ENCODE measurements at regions not wholly inside any gene's neighbourhood (a gene's known extent, or its start where the extent isn't known, plus 50 kb on each side); places are given as distances from the start of the nearest gene placed in this dataset.

- no peak for TF ChIP-seq ETV6 (IDR thresholded peaks at IDR 0.05; ENCODE audit: borderline replicate concordance in 1 of 2, low read depth in 2 of 2, low read length in 1 of 2)
- no peak for TF ChIP-seq ETV6 (CRISPR knock-in tag; IDR thresholded peaks at IDR 0.05; ENCODE audit: borderline replicate concordance)
- TF ChIP-seq, protein P1, sequence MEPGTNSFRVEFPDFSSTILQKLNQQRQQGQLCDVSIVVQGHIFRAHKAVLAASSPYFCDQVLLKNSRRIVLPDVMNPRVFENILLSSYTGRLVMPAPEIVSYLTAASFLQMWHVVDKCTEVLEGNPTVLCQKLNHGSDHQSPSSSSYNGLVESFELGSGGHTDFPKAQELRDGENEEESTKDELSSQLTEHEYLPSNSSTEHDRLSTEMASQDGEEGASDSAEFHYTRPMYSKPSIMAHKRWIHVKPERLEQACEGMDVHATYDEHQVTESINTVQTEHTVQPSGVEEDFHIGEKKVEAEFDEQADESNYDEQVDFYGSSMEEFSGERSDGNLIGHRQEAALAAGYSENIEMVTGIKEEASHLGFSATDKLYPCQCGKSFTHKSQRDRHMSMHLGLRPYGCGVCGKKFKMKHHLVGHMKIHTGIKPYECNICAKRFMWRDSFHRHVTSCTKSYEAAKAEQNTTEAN (CRISPR knock-in tag; IDR thresholded peaks at IDR 0.05): no peak
- TF ChIP-seq ZNF449 (CRISPR knock-in tag; IDR thresholded peaks at IDR 0.05): no peak
- no peak for TF ChIP-seq MAX (CRISPR knock-in tag; IDR thresholded peaks at IDR 0.05)
- TF ChIP-seq NFXL1 (CRISPR knock-in tag; IDR thresholded peaks at IDR 0.05): no peak
- TF ChIP-seq ZNF224 (CRISPR knock-in tag; IDR thresholded peaks at IDR 0.05): no peak
- TF ChIP-seq, protein P2, sequence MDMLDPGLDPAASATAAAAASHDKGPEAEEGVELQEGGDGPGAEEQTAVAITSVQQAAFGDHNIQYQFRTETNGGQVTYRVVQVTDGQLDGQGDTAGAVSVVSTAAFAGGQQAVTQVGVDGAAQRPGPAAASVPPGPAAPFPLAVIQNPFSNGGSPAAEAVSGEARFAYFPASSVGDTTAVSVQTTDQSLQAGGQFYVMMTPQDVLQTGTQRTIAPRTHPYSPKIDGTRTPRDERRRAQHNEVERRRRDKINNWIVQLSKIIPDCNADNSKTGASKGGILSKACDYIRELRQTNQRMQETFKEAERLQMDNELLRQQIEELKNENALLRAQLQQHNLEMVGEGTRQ (CRISPR knock-in tag; IDR thresholded peaks at IDR 0.05): no peak
- TF ChIP-seq, protein P3, sequence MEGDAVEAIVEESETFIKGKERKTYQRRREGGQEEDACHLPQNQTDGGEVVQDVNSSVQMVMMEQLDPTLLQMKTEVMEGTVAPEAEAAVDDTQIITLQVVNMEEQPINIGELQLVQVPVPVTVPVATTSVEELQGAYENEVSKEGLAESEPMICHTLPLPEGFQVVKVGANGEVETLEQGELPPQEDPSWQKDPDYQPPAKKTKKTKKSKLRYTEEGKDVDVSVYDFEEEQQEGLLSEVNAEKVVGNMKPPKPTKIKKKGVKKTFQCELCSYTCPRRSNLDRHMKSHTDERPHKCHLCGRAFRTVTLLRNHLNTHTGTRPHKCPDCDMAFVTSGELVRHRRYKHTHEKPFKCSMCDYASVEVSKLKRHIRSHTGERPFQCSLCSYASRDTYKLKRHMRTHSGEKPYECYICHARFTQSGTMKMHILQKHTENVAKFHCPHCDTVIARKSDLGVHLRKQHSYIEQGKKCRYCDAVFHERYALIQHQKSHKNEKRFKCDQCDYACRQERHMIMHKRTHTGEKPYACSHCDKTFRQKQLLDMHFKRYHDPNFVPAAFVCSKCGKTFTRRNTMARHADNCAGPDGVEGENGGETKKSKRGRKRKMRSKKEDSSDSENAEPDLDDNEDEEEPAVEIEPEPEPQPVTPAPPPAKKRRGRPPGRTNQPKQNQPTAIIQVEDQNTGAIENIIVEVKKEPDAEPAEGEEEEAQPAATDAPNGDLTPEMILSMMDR (IDR thresholded peaks at IDR 0.05 in 2 of 3, conservative IDR thresholded peaks at IDR 0.05 in 1 of 3; ENCODE audit: insufficient read depth in 2 of 3, low read depth in 1 of 3, low read length in 3 of 3): no peak
- TF ChIP-seq KLF13 (tag; IDR thresholded peaks at IDR 0.05; ENCODE audit: borderline replicate concordance, low read depth): no peak
- no peak for TF ChIP-seq ZNF121 (CRISPR knock-in tag; conservative IDR thresholded peaks at IDR 0.05)
- no peak for TF ChIP-seq NR3C1 (CRISPR knock-in tag; IDR thresholded peaks at IDR 0.05)
- no peak for TF ChIP-seq KDM1A (IDR thresholded peaks at IDR 0.05)
Observed at GRCh38 chr2:207321514-207321913, 155.8 kb upstream of the KLF7 start.

All from K562 (cell line).